ENCODE measurements at regions not wholly inside any gene's neighbourhood (a gene's known extent, or its start where the extent isn't known, plus 50 kb on each side); places are given as distances from the start of the nearest gene placed in this dataset.

- Histone ChIP-seq H3K27ac (ENCODE audit: poor library complexity, severe bottlenecking) (no peak overlapping the region), H3K9me3 (ENCODE audit: severe bottlenecking) (no peaks in the 10 kb centered on the region), H3K4me3 (ENCODE audit: severe bottlenecking) (no peak overlapping the region), H3K4me1 (ENCODE audit: insufficient read depth, poor library complexity, severe bottlenecking) (no peaks in the 10 kb centered on the region), H3K27me3 (ENCODE audit: insufficient read depth, poor library complexity, severe bottlenecking) (peaks cover 6% of the 10 kb centered on the region), H3K36me3 (ENCODE audit: low read depth) (no peaks in the 10 kb centered on the region)
- DNase-seq (ENCODE audit: low spot score) (no peak), ATAC-seq (ENCODE audit: low read depth) (peak; percentile 31; the same call in 1 of the 3 replicates)
- TF ChIP-seq, protein P1, sequence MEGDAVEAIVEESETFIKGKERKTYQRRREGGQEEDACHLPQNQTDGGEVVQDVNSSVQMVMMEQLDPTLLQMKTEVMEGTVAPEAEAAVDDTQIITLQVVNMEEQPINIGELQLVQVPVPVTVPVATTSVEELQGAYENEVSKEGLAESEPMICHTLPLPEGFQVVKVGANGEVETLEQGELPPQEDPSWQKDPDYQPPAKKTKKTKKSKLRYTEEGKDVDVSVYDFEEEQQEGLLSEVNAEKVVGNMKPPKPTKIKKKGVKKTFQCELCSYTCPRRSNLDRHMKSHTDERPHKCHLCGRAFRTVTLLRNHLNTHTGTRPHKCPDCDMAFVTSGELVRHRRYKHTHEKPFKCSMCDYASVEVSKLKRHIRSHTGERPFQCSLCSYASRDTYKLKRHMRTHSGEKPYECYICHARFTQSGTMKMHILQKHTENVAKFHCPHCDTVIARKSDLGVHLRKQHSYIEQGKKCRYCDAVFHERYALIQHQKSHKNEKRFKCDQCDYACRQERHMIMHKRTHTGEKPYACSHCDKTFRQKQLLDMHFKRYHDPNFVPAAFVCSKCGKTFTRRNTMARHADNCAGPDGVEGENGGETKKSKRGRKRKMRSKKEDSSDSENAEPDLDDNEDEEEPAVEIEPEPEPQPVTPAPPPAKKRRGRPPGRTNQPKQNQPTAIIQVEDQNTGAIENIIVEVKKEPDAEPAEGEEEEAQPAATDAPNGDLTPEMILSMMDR (IDR thresholded peaks at IDR 0.05; ENCODE audit: poor library complexity, severe bottlenecking) = peak; percentile 36
Measured at GRCh38 chr17:53150101-53150698, 672.5 kb upstream of the KIF2B start.

DNA sequence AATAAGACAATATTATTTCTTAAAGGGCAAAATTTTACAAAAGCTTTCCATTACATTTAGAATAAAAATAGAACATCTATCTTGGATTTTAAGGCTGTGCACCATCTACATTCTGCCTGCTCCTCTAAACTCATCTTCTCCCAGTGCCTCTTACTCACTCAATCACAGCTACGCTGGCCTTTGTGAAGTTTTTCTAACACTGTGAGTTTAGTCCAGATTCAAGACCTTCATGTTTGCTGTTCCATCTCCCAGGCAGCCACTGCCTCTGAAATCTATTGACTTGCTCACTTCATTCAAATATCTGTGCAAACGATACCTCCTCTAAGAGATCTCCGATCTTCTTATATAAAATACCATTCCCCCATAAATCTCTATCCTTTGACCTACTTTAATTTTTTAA lies 673.4 kb upstream of the KIF2B start:
- ATAC-seq (ENCODE audit: low read depth) (no peak), DNase-seq (ENCODE audit: low spot score) (no peak)
- TF ChIP-seq, protein P1 (IDR thresholded peaks at IDR 0.05; ENCODE audit: poor library complexity, severe bottlenecking) = no peak
- H3K27ac ChIP-seq (ENCODE audit: poor library complexity, severe bottlenecking) = no peak overlapping the region
- no peak overlapping the region for H3K4me3 ChIP-seq (ENCODE audit: severe bottlenecking)
- H3K9me3 ChIP-seq (ENCODE audit: severe bottlenecking) = no peaks in the 10 kb centered on the region
- H3K4me1 ChIP-seq (ENCODE audit: insufficient read depth, poor library complexity, severe bottlenecking) = no peaks in the 10 kb centered on the region
- no peaks in the 10 kb centered on the region for H3K36me3 ChIP-seq (ENCODE audit: low read depth)
- H3K27me3 ChIP-seq (ENCODE audit: insufficient read depth, poor library complexity, severe bottlenecking) = peaks cover 6% of the 10 kb centered on the region

GRCh38 chr17:53148058-53148457 lies 674.7 kb upstream of the KIF2B start:
- TF ChIP-seq, protein P1 (IDR thresholded peaks at IDR 0.05; ENCODE audit: poor library complexity, severe bottlenecking) = no peak
- no peak overlapping the region for H3K4me3 ChIP-seq (ENCODE audit: severe bottlenecking)
- H3K27ac ChIP-seq (ENCODE audit: poor library complexity, severe bottlenecking) = no peak overlapping the region
- H3K9me3 ChIP-seq (ENCODE audit: severe bottlenecking) = no peaks in the 10 kb centered on the region
- no peaks in the 10 kb centered on the region for H3K36me3 ChIP-seq (ENCODE audit: low read depth)
- DNase-seq (ENCODE audit: low spot score) (no peak), ATAC-seq (ENCODE audit: low read depth) (no peak)
- peaks cover 6% of the 10 kb centered on the region for H3K27me3 ChIP-seq (ENCODE audit: insufficient read depth, poor library complexity, severe bottlenecking)
- no peaks in the 10 kb centered on the region for H3K4me1 ChIP-seq (ENCODE audit: insufficient read depth, poor library complexity, severe bottlenecking)

DNA sequence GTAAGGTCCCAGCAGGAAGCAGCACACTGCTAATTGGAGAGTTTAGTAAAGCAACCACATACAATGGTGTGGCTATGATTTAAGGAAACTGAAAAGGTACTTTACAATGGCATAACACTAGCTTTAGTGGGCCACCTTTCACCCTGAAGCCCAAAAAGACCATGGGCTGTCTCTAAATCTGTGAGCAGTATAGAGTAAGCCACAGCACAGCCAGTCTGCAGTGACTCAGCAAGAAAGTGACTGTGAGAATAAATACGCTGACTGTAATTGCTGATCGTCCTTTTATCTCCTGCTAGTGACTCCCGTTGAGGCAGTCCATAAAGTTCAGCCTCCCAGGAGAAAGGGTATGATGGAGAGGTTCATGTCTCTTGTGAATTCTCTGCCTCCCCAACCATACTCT lies 679.8 kb upstream of the KIF2B start:
- no peak overlapping the region for H3K27ac ChIP-seq (ENCODE audit: poor library complexity, severe bottlenecking)
- no peak for ATAC-seq (ENCODE audit: low read depth)
- no peak for DNase-seq (ENCODE audit: low spot score)
- H3K9me3 ChIP-seq (ENCODE audit: severe bottlenecking) = no peaks in the 10 kb centered on the region
- TF ChIP-seq, protein P1 (IDR thresholded peaks at IDR 0.05; ENCODE audit: poor library complexity, severe bottlenecking) = no peak
- H3K4me3 ChIP-seq (ENCODE audit: severe bottlenecking) = no peak overlapping the region
- no peaks in the 10 kb centered on the region for H3K36me3 ChIP-seq (ENCODE audit: low read depth)
- H3K27me3 ChIP-seq (ENCODE audit: insufficient read depth, poor library complexity, severe bottlenecking) = peaks cover 8% of the 10 kb centered on the region
- no peaks in the 10 kb centered on the region for H3K4me1 ChIP-seq (ENCODE audit: insufficient read depth, poor library complexity, severe bottlenecking)

DNA sequence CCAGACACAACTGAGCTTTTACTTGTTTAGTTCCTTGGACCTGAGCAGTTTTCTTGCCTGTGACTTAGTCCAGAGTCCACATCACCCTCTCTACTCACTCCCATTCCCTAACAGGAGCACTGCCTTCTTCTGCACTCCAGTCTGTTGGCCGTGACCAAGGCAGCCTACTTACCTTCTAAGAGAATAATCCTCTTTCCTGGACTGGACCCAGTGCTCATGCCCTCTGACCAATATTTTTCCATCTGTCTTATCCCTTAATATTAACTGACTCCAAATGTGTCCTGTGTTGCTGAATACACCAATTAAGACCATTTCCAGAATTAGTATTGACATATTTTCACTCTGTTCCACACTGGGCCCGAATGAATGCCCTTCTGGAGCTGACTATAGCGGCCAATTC lies 681.0 kb upstream of the KIF2B start:
- no peak overlapping the region for H3K4me3 ChIP-seq (ENCODE audit: severe bottlenecking)
- H3K9me3 ChIP-seq (ENCODE audit: severe bottlenecking) = no peaks in the 10 kb centered on the region
- H3K36me3 ChIP-seq (ENCODE audit: low read depth) = no peaks in the 10 kb centered on the region

More for the DNA sequence above, 681.0 kb upstream of the KIF2B start:
- H3K27ac ChIP-seq (ENCODE audit: poor library complexity, severe bottlenecking) = no peak overlapping the region
- TF ChIP-seq, protein P1 (IDR thresholded peaks at IDR 0.05; ENCODE audit: poor library complexity, severe bottlenecking) = no peak
- no peak for DNase-seq (ENCODE audit: low spot score)
- H3K4me1 ChIP-seq (ENCODE audit: insufficient read depth, poor library complexity, severe bottlenecking) = no peaks in the 10 kb centered on the region
- ATAC-seq (ENCODE audit: low read depth) = no peak
- peaks cover 17% of the 10 kb centered on the region for H3K27me3 ChIP-seq (ENCODE audit: insufficient read depth, poor library complexity, severe bottlenecking)

All from RWPE2 (cell line).